ENCODE measurements at regions not wholly inside any gene's neighbourhood (a gene's known extent, or its start where the extent isn't known, plus 50 kb on each side); places are given as distances from the start of the nearest gene placed in this dataset.

GRCh38 chr12:85603556-85603955 lies 232.7 kb downstream of the RASSF9 start:
- no peak overlapping the region for H3K27ac ChIP-seq
- TF ChIP-seq CTCF (conservative IDR thresholded peaks at IDR 0.05) = no peak
- TF ChIP-seq ZFX (IDR thresholded peaks at IDR 0.05) = no peak

- no peak overlapping the region for H3K27ac ChIP-seq
- TF ChIP-seq ZFX (IDR thresholded peaks at IDR 0.05) (no peak), CTCF (conservative IDR thresholded peaks at IDR 0.05) (no peak)
Observed at GRCh38 chr12:85606455-85606854, 229.8 kb downstream of the RASSF9 start.

GRCh38 chr12:85609778-85610177 lies 226.4 kb downstream of the RASSF9 start:
- H3K27ac ChIP-seq = no peak overlapping the region
- TF ChIP-seq CTCF (conservative IDR thresholded peaks at IDR 0.05) = no peak
- TF ChIP-seq ZFX (IDR thresholded peaks at IDR 0.05) = no peak

- TF ChIP-seq CTCF (conservative IDR thresholded peaks at IDR 0.05) = no peak
- no peak for TF ChIP-seq ZFX (IDR thresholded peaks at IDR 0.05)
- H3K27ac ChIP-seq = no peak overlapping the region
Observed at GRCh38 chr12:85610194-85610593, 226.0 kb downstream of the RASSF9 start.

- TF ChIP-seq ZFX (IDR thresholded peaks at IDR 0.05) (no peak), CTCF (conservative IDR thresholded peaks at IDR 0.05) (no peak)
- H3K27ac ChIP-seq = no peak overlapping the region
Observed at GRCh38 chr12:85616201-85616600, 220.0 kb downstream of the RASSF9 start.

GRCh38 chr12:85617307-85618091 lies 218.7 kb downstream of the RASSF9 start:
- TF ChIP-seq CTCF (conservative IDR thresholded peaks at IDR 0.05) (no peak), ZFX (IDR thresholded peaks at IDR 0.05) (no peak)
- no peak overlapping the region for H3K27ac ChIP-seq

GRCh38 chr12:85621041-85621440 lies 215.2 kb downstream of the RASSF9 start:
- H3K27ac ChIP-seq = no peak overlapping the region
- TF ChIP-seq ZFX (IDR thresholded peaks at IDR 0.05) (no peak), CTCF (conservative IDR thresholded peaks at IDR 0.05) (no peak)

All from C4-2B (cell line).